ENCODE measurements at regions not wholly inside any gene's neighbourhood (a gene's known extent, or its start where the extent isn't known, plus 50 kb on each side); places are given as distances from the start of the nearest gene placed in this dataset.
"Not testable (repeated sequence)": the region's sequence is repeated elsewhere in the genome, so short reads cannot be mapped to it uniquely, and the experiment has no call there.

- H3K9me3 ChIP-seq; H3K27ac ChIP-seq; H3K4me1 ChIP-seq; H3K4me3 ChIP-seq; H3K36me3 ChIP-seq; H3K27me3 ChIP-seq; intact Hi-C loops (cut with DNase I); DNase-seq: not testable (repeated sequence)
- WGBS, 2 donors: no CpG with 5 or more reads among the region's 14 CpGs
These were observed 846.4 kb downstream of the RPIA start for GRCh38 chr2:89537862-89538261.

- H3K27me3 ChIP-seq; H3K27ac ChIP-seq; intact Hi-C loops (cut with DNase I); H3K9me3 ChIP-seq; H3K36me3 ChIP-seq; H3K4me3 ChIP-seq; H3K4me1 ChIP-seq; DNase-seq: not testable (repeated sequence)
- WGBS, 2 donors: 50 to 81% methylated on average over 2 to 6 of the region's 8 CpGs
These were observed 852.6 kb downstream of the RPIA start for GRCh38 chr2:89544110-89544509.

- H3K27me3 ChIP-seq; H3K36me3 ChIP-seq; H3K4me3 ChIP-seq; H3K9me3 ChIP-seq; H3K27ac ChIP-seq; H3K4me1 ChIP-seq; intact Hi-C loops (cut with DNase I); DNase-seq: not testable (repeated sequence)
- no CpG with 5 or more reads among the region's 8 CpGs for WGBS, 2 donors
These were observed 887.7 kb downstream of the RPIA start for GRCh38 chr2:89579154-89579553.

- H3K9me3 ChIP-seq; intact Hi-C loops (cut with DNase I); H3K4me1 ChIP-seq; H3K4me3 ChIP-seq; H3K36me3 ChIP-seq; H3K27me3 ChIP-seq; H3K27ac ChIP-seq; DNase-seq: not testable (repeated sequence)
- WGBS, 2 donors: no CpG with 5 or more reads among the region's 17 CpGs
These were observed 891.3 kb downstream of the RPIA start for GRCh38 chr2:89582816-89583215.

- H3K27me3 ChIP-seq; H3K4me1 ChIP-seq; intact Hi-C loops (cut with DNase I); DNase-seq; H3K36me3 ChIP-seq; H3K9me3 ChIP-seq: not testable (repeated sequence)
- no CpG with 5 or more reads among the region's 14 CpGs for WGBS, 2 donors
- H3K4me3 ChIP-seq: peak overlapping the region in 2 of 4 donors; percentile 18 to 19
- peak overlapping the region in 1 of 4 donors; percentile 38 for H3K27ac ChIP-seq
These were observed 892.6 kb downstream of the RPIA start for GRCh38 chr2:89584046-89584445.

- H3K9me3 ChIP-seq; H3K27me3 ChIP-seq; intact Hi-C loops (cut with DNase I); H3K36me3 ChIP-seq; H3K4me1 ChIP-seq; DNase-seq: not testable (repeated sequence)
- WGBS, 2 donors: no CpG with 5 or more reads among the region's 21 CpGs
- H3K27ac ChIP-seq: peak overlapping the region in 2 of 4 donors; percentile 29 to 66
- peak overlapping the region; percentile 22 to 46 (median 40) for H3K4me3 ChIP-seq
These were observed 893.5 kb downstream of the RPIA start for GRCh38 chr2:89584868-89585557.

- H3K4me1 ChIP-seq; H3K27me3 ChIP-seq; DNase-seq; H3K36me3 ChIP-seq; H3K9me3 ChIP-seq; intact Hi-C loops (cut with DNase I): not testable (repeated sequence)
- peak overlapping the region in 1 of 4 donors; percentile 39 for H3K27ac ChIP-seq
- H3K4me3 ChIP-seq: peak overlapping the region; percentile 22 to 46 (median 40)
- no CpG with 5 or more reads among the region's 34 CpGs for WGBS, 2 donors
- TF ChIP-seq POLR2A (IDR thresholded peaks at IDR 0.05): peak in 1 of 4 donors; percentile 48
These were observed 894.1 kb downstream of the RPIA start for GRCh38 chr2:89585558-89585920.

GRCh38 chr2:89599843-89600242, 908.4 kb downstream of the RPIA start:
- intact Hi-C loops (cut with DNase I); H3K27ac ChIP-seq; DNase-seq; H3K36me3 ChIP-seq; H3K27me3 ChIP-seq; H3K9me3 ChIP-seq; H3K4me1 ChIP-seq; H3K4me3 ChIP-seq: not testable (repeated sequence)
- WGBS, 2 donors: 74% methylated on average over 3 of the region's 4 CpGs

- DNase-seq; H3K27ac ChIP-seq; H3K4me1 ChIP-seq; intact Hi-C loops (cut with DNase I); H3K9me3 ChIP-seq; H3K4me3 ChIP-seq; H3K36me3 ChIP-seq: not testable (repeated sequence)
- 51% methylated on average over 2 of the region's 2 CpGs; no CpG with 5 or more reads in 1 of the 2 donors for WGBS, 2 donors
- H3K27me3 ChIP-seq: peaks cover 0 to 14% (median 0%) of the 10 kb centered on the region in 4 donors
These were observed 915.0 kb downstream of the RPIA start for GRCh38 chr2:89606514-89606913.

- H3K36me3 ChIP-seq; intact Hi-C loops (cut with DNase I); H3K4me3 ChIP-seq; H3K9me3 ChIP-seq; H3K4me1 ChIP-seq; H3K27ac ChIP-seq; DNase-seq: not testable (repeated sequence)
- peaks cover 0 to 37% (median 0%) of the 10 kb centered on the region in 4 donors for H3K27me3 ChIP-seq
- 90 to 92% methylated on average over 25 to 31 of the region's 33 CpGs for WGBS, 2 donors
These were observed 918.9 kb downstream of the RPIA start for GRCh38 chr2:89610207-89610926.

- DNase-seq; H3K9me3 ChIP-seq; H3K36me3 ChIP-seq; intact Hi-C loops (cut with DNase I); H3K4me3 ChIP-seq; H3K4me1 ChIP-seq; H3K27ac ChIP-seq: not testable (repeated sequence)
- peaks cover 0 to 37% (median 0%) of the 10 kb centered on the region in 4 donors for H3K27me3 ChIP-seq
- 75 to 81% methylated on average over 35 of the region's 37 CpGs for WGBS, 2 donors
These were observed 919.5 kb downstream of the RPIA start for GRCh38 chr2:89610927-89611515.

- H3K27ac ChIP-seq; H3K36me3 ChIP-seq; intact Hi-C loops (cut with DNase I); H3K9me3 ChIP-seq; H3K4me1 ChIP-seq; DNase-seq: not testable (repeated sequence)
- H3K4me3 ChIP-seq: peak overlapping the region in 1 of 4 donors; percentile 26
- no CpG with 5 or more reads among the region's 42 CpGs for WGBS, 2 donors
- peaks cover 0 to 37% (median 0%) of the 10 kb centered on the region in 4 donors for H3K27me3 ChIP-seq
These were observed 920.2 kb downstream of the RPIA start for GRCh38 chr2:89611710-89612109.

GRCh38 chr2:89649268-89649667, 957.8 kb downstream of the RPIA start:
- intact Hi-C loops (cut with DNase I); H3K27me3 ChIP-seq; H3K9me3 ChIP-seq; H3K36me3 ChIP-seq; H3K4me1 ChIP-seq; H3K27ac ChIP-seq; DNase-seq; H3K4me3 ChIP-seq: not testable (repeated sequence)
- WGBS, 2 donors: no CpG with 5 or more reads among the region's 20 CpGs

All from esophagus squamous epithelium (tissue), 5 donors.